ENCODE measurements at regions not wholly inside any gene's neighbourhood (a gene's known extent, or its start where the extent isn't known, plus 50 kb on each side); places are given as distances from the start of the nearest gene placed in this dataset.

GRCh38 chr11:97409141-97409540, 1019.3 kb downstream of the JRKL start:
- WGBS (ENCODE audit: extremely low coverage, insufficient read length, low lambda C conversion rate), result no CpG with 5 or more reads among the region's 1 CpG

More at GRCh38 chr11:97409141-97409540, 1019.3 kb downstream of the JRKL start:
- Histone ChIP-seq H4K5ac (ENCODE audit: insufficient read length, low read depth, low read length) (no peak overlapping the region), H3K14ac (ENCODE audit: insufficient read depth, low read length) (no peak overlapping the region), H3K18ac (ENCODE audit: insufficient read length, low read depth, low read length) (no peak overlapping the region), H3T11ph (ENCODE audit: low read length) (no peak overlapping the region), H3K27me3 (ENCODE audit: insufficient read depth, low read length) (no peaks in the 10 kb centered on the region), H3K9ac (ENCODE audit: extremely low read depth, insufficient read length, low read length) (no peak overlapping the region), H2BK5ac (ENCODE audit: insufficient read length, low read length) (no peak overlapping the region), H4K8ac (replicated peaks; ENCODE audit: insufficient read length, low read depth, low read length) (no peak overlapping the region), H2AK5ac (ENCODE audit: insufficient read length, low read length) (no peak overlapping the region), H3K56ac (ENCODE audit: insufficient read length, low read depth, low read length) (no peak overlapping the region), H2BK20ac (ENCODE audit: low read depth, low read length, poor library complexity, severe bottlenecking) (no peak overlapping the region), H3K9me3 (ENCODE audit: control insufficient read depth, low read depth, low read length) (no peaks in the 10 kb centered on the region), H2BK12ac (ENCODE audit: insufficient read length, low read depth, low read length) (no peak overlapping the region), H3K79me2 (ENCODE audit: insufficient read depth, low read length) (no peaks in the 10 kb centered on the region), H3K23ac (ENCODE audit: insufficient read length, low read depth, low read length) (no peak overlapping the region), H4K91ac (ENCODE audit: insufficient read length, low read depth, low read length) (no peak overlapping the region), H3K4me1 (ENCODE audit: insufficient read depth, low read length) (no peaks in the 10 kb centered on the region), H3K23me2 (ENCODE audit: insufficient read length, low read depth, low read length, poor library complexity, severe bottlenecking) (no peaks in the 10 kb centered on the region), H2BK15ac (ENCODE audit: low read depth, low read length) (no peak overlapping the region), H3K27ac (ENCODE audit: insufficient read length, low read depth, low read length) (no peak overlapping the region), H4K20me1 (ENCODE audit: control insufficient read depth, insufficient read depth, insufficient read length) (no peaks in the 10 kb centered on the region), H2BK120ac (ENCODE audit: low read depth, low read length, poor library complexity, severe bottlenecking) (no peak overlapping the region), H3K4ac (ENCODE audit: low read depth, low read length) (no peak overlapping the region), H2AFZ (ENCODE audit: low read length) (no peak overlapping the region), H3K4me2 (ENCODE audit: insufficient read depth, insufficient read length, low read length) (no peak overlapping the region), H3K79me1 (ENCODE audit: insufficient read depth, low read depth, low read length, poor library complexity, severe bottlenecking) (no peaks in the 10 kb centered on the region)
- no peak for TF ChIP-seq CTCF (conservative IDR thresholded peaks at IDR 0.05)
- Mint-ChIP-seq H3K4me3 (no peak overlapping the region), H3K36me3 (ENCODE audit: insufficient read depth in 1 of 3, low read depth in 3 of 3) (no peaks in the 10 kb centered on the region; a peak in 1 of 7 replicates), H3K27me3 (ENCODE audit: low read depth) (no peaks in the 10 kb centered on the region), H3K4me1 (no peaks in the 10 kb centered on the region), H3K27ac (no peak overlapping the region; a peak in 1 of 7 replicates), H3K9me3 (peaks cover 0 to 5% of the 10 kb centered on the region in 2 experiments; a peak in 2 of 5 replicates)
- DNase-seq, result no peak
